ENCODE measurements at regions not wholly inside any gene's neighbourhood (a gene's known extent, or its start where the extent isn't known, plus 50 kb on each side); places are given as distances from the start of the nearest gene placed in this dataset.

- DNase-seq (ENCODE audit: low read depth), result no peak
- H3K36me3 ChIP-seq (ENCODE audit: control insufficient read depth, insufficient read depth, low read length), result no peaks in the 10 kb centered on the region
- H3K4me3 ChIP-seq (ENCODE audit: low read depth, low read length), result no peak overlapping the region
- peaks cover 3% of the 10 kb centered on the region for H3K27me3 ChIP-seq (ENCODE audit: control insufficient read depth, insufficient read depth, low read length)
- no peak for TF ChIP-seq CTCF (IDR thresholded peaks at IDR 0.05; ENCODE audit: insufficient read depth, low read length, poor library complexity, severe bottlenecking)
Measured at GRCh38 chr1:119314001-119314796, 54.4 kb upstream of the HAO2 start.

- Histone ChIP-seq H3K27me3 (ENCODE audit: control insufficient read depth, insufficient read depth, low read length) (no peaks in the 10 kb centered on the region), H3K36me3 (ENCODE audit: control insufficient read depth, insufficient read depth, low read length) (no peaks in the 10 kb centered on the region), H3K4me3 (ENCODE audit: low read depth, low read length) (no peak overlapping the region)
- no peak for TF ChIP-seq CTCF (IDR thresholded peaks at IDR 0.05; ENCODE audit: insufficient read depth, low read length, poor library complexity, severe bottlenecking)
- DNase-seq (ENCODE audit: low read depth), result no peak
Measured at GRCh38 chr1:119316870-119317416, 51.6 kb upstream of the HAO2 start.

GRCh38 chr1:119318466-119319309 lies 49.9 kb upstream of the HAO2 start:
- no peak for DNase-seq (ENCODE audit: low read depth)
- Histone ChIP-seq H3K4me3 (ENCODE audit: low read depth, low read length) (no peak overlapping the region), H3K36me3 (ENCODE audit: control insufficient read depth, insufficient read depth, low read length) (no peaks in the 10 kb centered on the region), H3K27me3 (ENCODE audit: control insufficient read depth, insufficient read depth, low read length) (no peaks in the 10 kb centered on the region)
- TF ChIP-seq CTCF (IDR thresholded peaks at IDR 0.05; ENCODE audit: insufficient read depth, low read length, poor library complexity, severe bottlenecking), result no peak
